CD4-positive, alpha-beta T cell treated with Interleukin-2 at 100 ng/mL for 4 hours (primary cell): ENCODE measurements at regions not wholly inside any gene's neighbourhood (a gene's known extent, or its start where the extent isn't known, plus 50 kb on each side); places are given as distances from the start of the nearest gene placed in this dataset.

Experiments
- DNase-seq: peaks from one replicate; pipeline ENCODE4 v3.0.0-alpha.2; 2020; ENCODE audit warnings: low spot score

DNA sequence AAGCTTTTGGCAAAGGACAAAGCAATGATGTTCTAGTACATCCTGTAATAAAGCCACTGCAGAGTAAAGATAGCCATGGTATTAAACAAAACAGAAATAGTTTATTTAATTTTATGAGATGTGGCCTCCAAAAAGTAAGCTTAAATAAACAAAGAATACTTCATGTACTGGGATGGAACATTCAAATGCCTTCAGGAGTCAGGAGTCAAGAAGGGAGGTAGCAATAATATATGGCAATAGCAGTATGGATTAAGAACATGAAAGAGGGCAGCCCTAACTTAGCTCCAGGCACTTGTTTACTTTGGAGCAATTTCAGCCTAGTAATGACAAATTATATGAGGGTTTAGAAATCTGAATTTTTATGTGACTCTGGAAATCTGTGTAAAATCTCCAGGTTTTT lies 343.9 kb upstream of the THRB start:
- DNase-seq, result no peak

DNA sequence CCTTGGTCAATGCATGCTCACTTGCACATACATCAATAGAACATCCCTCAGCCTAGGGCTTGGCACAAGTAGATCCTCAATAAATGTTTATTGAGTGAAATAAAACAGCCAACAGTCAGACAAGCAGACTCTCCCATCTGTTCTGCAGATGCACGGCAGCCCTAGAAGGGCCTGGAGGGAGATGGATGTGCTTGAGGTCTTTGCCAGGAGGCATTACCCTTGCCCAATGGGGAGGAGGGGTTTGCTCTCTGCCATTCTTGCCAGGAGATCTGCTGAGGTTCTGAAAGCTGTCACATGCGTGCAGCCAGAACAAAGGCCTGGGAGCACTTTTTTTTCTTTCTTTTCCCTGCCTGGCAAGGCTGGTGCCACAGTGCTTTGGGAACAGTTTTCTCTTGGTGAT lies 349.3 kb upstream of the THRB start:
- no peak for DNase-seq

DNA sequence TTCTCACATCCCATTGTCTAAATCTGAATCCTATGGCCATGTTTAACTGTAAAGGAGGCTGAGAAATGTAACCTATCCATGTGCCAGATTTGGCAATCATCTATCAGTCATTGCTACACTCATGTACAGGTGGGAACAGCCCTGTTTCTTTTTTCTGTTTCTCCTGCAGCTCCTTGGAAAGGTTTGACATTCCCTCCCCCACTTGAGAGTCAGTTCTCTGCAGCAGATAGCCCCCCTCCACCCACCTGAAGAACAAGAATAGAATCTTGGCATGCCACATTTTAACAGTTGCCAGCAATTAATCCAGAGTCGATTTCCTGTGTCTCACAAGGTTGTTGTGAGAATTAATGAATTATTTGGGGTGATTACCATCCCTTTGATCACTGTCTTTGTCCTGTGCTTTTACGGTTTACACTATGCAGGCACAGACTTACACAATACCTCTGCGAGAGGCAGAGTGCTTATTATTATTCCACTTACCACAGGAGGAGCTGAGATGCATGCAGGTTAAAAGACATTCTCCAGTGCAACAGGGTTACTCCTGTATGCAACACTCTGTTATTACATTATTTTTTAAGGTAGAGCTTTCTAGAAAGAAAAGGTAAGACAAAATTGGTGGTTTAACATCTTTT lies 351.0 kb upstream of the THRB start:
- DNase-seq, result no peak

DNA sequence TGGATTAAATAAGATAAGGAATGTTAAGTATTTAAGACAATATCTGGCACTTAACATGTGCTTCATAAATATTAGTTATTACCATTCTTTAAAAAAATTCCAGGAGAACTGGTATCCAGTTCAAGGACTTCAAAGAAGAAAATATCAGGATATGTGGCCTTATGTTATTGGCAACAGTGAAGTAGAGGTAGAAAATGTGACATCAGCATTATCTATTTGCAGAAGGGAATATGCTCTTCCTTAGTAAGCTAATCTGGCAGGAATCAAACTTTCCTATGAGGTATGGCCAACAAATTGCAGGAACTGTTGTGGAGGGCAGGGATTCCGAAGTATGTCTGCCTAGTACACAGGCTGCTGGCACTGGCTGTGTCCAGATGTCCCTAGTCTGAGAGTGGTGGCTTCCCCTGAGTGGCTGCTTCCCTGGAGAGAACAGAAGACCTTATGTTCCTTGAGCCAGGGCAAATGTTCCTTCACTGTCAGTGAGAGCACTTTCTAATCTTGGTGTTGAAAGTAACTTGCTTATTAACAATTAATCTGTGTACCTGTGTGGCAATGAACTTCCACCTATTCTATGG lies 351.7 kb upstream of the THRB start:
- no peak for DNase-seq

DNA sequence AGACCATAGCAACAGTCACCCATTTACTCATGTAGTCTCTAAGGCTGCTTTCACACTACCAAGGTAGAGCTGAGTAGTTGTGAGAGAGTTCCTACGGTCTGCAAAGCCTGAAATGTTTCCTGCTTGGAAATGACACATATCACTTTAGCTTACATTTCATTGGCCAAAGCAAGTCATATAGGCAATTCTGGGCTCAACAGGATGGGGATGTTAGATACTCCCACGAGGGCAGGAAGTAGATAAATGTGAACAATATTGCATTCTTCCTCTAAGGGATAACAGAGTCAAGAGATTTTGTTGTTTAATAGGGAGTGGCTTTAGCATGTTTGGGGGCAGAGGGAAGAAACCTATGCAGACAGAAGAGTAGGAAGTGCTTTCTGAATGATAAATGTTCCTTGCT lies 355.6 kb upstream of the THRB start:
- DNase-seq, result no peak

DNA sequence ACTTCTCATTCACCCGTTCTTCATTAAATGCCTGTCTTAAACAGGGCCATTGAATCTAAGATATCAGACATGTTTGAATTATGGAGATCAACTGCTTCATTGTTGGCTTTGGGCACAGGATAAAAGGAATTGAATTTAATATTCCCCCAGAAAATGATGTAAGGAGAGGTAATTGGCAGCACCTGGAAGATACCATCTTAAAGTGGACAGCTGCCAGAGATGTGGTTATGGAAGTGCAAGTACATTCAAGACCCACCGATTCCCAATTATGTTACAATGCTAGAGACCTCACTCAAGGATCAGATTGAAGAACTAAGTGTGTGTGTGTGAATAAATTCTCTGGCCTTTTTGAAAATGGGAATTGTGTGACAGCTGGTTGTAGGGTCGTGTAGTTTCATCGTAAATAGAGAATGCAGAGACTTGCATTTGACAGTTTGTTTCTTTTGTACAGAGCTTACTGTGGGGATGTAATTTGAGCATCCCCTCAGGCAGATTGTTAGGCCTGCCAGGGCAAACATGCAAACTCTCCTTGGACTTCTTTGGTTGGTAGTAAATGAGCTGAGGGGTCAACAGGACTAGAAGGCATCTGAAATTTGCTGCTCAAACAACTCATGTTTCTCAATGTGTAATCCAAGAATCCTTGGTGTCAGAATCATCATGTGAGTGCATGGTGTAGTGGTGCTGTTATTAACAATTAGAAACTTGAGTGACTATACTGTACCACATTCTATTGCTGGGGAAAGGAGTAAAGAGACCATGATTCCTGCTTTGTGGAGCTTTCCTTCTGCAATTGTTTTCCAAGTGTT lies 359.2 kb upstream of the THRB start:
- no peak for DNase-seq

DNA sequence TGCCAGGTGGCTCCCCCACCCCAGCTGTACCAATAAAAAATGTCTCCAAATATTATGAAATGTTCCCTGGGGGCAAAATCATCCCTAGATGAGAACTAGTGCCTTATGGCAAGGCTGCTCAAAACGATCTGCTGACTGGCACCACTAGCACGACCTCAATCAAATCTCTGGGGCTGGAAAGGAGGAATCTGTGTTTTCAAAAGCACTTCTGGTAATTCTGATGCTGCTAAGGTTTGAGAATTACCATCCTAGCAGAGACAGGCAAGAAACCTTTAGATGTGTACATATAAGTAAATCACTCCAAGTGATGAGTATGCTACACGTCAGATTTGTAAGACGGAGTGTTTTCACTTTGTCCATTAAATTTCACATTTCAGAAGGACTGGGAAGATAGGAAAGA lies 360.1 kb upstream of the THRB start:
- no peak for DNase-seq

DNA sequence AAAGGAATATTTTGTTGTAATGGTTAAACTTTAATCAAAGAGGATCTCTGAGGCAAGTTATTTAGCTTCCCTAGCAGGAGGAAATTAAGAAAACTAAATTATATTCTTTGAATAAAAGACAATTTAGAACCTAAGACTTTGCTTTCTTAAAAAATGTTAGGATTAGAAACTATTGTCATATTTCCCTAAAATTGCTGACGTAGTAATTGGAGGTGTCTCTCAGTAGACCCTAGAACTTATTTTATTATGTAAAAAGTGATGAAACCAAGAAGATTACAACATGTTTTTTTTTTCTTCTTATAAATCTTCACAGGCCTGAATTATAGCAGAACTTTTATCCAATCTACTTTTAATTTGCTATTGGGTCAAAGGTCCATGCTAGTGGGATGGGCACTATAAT lies 363.3 kb upstream of the THRB start:
- no peak for DNase-seq

DNA sequence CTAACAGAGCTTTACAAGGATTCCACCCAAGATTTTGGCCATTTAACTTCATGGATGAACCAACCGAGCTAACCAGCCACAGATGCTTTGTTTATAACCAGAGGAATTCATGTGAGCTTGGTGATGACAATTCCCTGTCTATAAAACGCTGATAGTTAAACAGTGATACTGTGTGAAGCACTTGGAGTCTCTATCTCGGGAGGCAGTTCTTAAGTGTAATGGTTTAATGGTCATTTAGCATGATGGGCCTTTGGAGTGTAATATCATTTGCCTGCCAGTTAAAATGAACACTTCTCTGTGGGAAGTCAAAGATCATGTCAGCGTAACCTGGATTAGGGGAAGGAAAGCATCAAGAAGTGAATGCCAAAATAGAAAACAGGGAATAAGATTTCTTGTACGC lies 368.6 kb upstream of the THRB start:
- DNase-seq, result no peak

DNA sequence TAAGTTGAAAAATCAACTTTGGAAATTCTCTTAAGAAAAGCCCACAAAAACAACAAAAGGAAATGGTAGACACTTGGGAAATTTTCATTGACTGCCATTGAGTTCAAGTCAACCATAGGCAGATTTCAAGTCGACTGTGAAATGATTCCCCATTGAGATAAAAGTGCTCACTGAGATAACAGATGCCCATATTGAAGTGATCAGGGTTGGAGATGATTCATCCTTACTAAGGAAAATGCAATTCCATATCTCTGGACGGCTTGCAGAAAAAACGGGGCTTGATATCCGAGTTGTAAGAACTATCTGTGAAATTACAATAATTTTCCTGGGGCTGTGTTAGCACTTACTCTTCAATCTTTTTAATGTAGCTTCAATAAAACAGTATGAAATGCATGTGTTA lies 373.1 kb upstream of the THRB start:
- no peak for DNase-seq

DNA sequence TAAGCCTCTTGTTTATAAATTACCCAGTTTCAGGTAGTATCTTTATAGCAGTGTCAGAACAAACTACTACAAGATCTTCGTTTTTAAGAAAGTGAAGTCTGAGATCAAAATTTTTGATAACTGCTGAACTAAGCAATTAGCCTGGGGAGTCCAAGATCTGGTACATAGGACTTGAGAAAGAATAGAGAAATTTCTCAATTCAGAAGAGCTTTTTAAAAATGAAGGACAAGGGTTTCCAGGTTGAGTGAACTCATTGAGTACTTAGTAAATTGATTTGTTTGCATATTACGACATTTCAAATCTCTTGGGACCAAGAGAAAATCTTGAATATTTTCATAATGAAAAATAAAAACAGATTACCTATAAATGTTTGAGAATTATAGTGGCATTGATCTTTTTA lies 386.6 kb upstream of the THRB start:
- DNase-seq, result no peak

DNA sequence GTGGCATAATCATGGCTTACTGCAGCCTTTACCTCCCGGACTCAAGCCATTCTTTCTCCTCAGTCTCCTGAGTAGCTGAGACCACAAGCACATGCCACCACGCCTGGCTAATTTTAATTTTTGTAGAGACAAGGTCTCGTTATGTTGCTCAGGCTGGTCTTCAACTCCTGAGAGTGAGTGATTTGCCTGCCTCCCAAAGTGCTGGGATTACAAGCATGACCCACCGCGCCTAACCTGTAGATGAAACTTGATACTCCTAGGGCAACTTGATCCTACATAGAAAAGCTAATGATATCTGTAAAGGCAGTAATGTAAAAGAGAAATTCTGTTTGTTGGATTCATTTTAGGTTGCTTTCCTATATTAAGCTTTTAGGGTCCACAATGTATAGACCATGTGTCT lies 391.9 kb upstream of the THRB start:
- no peak for DNase-seq

DNA sequence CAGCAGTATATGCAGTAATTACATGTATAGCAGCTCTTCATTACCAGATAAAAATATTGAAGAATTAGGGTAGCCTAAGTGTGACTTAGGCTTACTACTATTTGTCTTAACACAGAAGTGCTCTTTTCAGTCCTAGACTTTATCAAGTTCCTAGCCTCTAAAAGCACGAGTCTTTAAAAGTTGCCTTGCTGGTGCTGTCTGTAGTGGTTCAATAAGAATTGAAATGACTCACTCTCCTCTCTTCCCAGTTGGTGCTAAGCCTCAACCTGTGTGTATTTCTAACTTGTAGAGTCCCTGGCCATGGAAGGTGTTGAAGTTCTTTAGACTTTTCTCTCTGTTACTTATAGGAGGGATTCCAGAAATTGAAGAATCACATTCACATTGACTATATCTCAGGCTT lies 395.4 kb upstream of the THRB start:
- DNase-seq, result no peak

DNA sequence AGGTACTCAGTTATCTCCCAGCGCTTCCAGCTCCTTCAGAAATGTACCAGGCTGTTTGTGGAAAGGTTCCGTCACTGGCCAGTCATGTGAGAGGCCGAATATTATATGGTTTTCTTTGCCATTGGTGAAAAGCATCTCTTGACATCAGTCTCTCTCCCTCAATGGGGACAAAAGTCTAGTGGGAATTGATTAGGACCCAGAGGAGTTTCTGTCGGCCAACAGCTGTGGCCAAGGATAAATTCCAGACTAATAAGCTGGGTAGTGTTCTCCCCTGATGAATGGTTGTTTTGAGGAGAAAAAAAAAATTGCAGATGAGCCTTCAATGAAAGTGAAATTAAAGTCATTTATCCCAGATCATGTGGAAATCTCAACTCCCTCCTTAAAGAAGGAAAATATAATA lies 404.7 kb upstream of the THRB start:
- DNase-seq, result no peak

DNA sequence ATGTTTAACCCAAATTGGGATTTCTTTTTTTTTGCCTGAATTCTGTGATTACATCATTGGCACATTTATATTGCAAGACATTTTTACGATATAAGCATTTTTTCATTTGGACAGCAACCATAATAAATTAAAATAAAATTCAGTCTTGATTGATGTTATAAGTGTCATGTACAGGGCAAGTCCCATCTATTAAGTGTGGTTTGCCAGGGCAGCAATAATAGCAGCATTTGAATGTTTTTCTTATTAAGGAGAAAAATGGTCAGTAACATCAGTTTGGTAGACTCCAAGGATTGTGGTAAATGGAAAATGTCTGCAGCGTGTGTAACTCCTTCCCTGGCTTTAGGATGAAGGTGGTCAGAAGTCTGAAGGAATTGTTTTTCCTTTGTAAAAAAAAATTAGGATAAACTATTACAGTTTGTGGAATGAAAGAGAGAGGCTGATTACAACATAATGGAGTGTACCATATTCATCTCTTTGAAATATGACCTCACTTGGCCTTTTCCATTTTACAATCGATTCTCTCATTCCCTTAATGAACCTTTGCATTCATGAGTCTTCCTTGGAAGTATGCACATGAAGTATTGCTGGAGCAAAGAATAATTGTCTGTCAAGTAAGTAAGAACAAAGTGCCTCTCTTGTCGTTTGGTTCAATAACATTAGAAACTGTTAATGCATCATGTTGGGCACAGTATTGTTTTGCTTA lies 405.4 kb upstream of the THRB start:
- DNase-seq, result no peak

DNA sequence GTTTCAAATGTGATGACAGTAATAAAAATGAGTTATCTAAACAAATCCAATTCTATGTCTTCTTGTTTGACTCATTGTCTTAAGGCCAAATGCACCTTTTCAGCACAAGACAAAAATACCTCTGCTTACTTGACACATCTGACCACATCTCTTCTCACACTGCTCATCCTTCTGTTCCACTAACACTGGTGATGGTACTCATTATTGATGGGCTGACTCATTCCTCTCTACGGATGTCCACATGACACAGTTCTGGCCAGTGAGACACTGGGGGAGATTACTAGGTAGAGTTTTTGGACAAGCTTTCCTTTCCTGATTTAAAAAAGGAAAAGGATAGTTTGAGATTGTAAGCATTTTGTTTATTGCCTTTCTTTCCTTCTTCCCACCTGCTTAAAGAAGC lies 410.6 kb upstream of the THRB start:
- no peak for DNase-seq

DNA sequence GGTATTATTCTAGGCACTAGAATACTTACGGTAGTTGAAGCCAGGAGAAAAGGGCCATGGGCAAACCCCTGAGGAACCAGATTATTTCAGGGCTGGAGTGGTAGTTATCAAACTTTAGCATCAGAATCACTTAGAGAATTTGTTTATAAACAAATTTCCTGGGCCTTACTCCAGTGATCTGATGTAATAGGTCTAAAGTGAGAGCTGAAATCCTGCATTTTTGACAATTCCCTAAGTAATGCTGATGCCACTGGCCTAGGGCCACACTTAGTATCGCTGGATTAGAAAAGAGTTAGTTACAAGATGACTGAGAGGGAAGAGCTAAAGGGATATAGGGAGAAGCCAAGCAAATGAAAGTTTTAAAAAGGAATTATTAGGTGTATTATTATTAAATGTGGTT lies 412.5 kb upstream of the THRB start:
- DNase-seq, result no peak

DNA sequence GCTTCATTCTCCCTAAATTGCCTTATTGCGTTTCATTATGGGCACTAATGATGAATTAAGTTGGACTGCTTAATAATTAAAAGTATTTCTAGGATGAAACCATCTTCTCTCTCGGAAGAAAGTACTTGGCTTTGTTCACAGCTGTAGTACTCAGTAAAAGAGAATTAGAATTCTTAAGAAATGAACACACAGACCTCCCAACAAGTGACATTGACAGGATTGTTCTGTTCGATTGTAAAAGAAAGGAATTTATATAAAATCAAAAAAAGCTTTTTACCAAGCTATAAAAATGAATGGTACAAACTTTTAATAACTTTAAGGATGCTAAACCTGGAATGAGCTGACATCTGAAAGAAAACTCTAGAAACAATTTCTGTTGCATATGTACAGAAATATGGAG lies 416.4 kb upstream of the THRB start:
- DNase-seq, result no peak

DNA sequence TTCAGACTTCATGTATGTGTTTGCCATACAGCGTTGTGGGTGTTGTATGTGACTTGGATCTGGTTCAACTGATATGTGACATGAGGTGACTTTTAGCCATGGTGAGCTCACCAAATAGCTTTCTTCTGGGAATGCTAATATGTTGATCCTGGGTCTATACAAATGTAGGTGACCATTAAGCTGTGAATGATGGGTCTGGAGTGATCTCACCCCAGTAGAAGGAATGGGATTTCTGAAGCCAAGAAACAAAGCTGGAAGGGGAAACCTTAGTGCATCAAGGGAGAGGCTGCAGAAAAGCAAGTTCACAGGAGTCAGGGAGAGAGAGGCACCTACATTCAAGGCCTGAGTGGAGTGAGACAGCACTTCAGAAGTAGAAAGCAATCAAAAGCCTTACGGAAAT lies 421.0 kb upstream of the THRB start:
- no peak for DNase-seq

DNA sequence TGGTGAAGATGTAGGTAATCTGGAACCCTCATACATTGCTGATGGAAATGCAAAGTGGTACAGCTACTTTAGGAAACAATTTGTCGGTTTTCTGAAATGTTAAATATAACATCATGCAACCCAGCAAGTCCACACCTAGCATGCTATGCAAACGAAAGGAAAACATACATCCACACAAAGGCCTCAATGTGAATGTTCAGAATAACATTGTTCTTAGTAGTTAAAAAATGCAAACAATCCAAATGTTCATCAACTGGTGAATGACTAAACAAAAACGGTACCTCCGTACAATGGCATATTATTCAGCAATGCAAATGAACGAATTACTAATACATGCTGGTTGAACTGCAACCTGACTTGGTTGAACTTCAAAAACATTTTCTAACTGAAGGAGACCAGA lies 423.3 kb upstream of the THRB start:
- DNase-seq, result no peak

DNA sequence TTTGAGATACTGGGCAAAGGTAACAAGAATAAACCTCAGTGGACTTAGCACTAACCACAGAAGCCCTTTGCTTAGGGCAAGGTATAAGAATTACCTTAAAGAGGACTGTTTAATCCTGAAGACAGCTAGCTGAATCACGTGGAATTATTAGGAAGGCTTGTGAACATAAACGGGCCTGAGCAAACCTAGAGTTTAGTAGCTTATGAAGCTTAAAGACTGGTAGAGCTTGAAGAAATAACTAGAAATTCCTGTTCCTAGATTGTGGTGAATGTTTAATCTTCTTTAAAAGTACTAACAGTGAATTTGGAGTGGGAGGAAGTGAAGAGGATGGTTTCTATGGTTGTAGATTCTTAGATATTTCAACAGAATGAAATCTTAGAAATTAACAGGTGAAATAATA lies 428.9 kb upstream of the THRB start:
- no peak for DNase-seq

DNA sequence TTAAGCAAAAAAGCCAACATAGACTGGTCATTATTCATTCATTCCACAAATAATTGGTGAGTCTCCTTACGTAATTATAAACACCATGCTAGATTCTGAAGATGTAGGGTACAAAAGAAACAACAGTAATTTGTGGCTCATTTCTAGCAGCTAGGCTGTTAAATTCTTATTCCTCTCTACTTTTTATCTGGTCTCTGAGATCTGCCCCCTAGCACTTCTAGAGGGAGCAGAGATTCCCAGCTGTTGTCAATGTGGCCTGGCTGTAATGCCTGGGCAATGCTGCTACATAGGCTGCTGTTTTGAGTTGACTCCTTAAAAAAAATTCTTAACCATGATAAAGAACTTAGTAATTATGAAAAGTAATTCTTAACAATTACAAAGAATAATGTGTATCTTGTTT lies 434.9 kb upstream of the THRB start:
- no peak for DNase-seq

DNA sequence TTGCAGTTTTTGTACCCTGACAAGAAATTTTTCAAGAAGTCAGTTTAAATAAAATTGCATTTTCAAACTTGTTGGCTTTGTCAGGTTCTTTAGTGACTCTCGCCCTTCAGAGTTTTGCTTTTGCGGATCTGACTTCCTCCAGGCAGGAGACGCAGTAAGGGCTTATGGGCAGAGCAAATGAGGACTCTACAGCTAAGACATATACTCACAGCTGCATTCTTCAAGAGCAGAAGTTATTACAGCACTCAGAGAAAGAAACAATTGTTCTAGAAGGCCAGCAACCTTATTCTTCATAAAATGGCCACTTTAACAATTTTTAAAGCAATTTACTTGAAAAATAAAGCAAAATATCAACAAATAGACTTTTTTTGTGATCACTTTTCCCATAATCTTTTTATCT lies 438.8 kb upstream of the THRB start:
- no peak for DNase-seq
